ENCODE measurements at regions not wholly inside any gene's neighbourhood (a gene's known extent, or its start where the extent isn't known, plus 50 kb on each side); places are given as distances from the start of the nearest gene placed in this dataset.

DNA sequence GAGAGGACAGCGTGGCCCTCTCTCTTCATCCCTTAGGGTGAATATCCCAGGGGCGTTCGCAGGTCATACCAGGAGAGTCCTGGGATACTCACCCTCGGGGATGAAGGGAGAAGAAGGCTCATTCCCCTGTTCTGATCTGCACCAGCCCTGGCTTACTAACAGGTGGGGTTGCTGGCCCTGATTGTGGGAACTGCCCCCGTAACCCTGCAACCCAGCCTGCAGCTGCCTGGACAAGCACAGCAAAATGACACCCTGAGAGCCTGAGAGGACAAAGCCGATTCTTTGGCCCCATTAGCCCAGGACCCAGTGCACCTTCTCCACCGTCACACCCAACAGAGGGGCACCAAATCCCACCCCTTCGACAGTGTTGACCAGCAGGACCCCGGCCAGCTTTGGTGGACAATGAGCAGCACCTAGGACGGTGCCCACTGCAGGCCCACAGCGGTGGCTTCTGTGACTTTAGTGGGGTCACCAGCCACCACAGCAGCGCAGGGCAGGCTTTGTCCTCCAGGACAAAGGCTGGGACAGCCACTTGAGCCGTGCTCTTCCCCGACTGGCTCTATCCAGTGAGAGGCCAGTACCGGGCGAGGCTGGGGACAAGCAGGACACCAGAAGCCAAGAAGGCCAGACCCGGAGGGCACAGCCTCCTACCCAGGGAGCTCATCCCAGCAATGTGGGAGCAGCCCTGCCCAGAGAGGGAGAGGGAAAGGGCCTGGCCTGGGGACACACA lies 98.5 kb upstream of the RTL6 start:
- TF ChIP-seq, protein P1, sequence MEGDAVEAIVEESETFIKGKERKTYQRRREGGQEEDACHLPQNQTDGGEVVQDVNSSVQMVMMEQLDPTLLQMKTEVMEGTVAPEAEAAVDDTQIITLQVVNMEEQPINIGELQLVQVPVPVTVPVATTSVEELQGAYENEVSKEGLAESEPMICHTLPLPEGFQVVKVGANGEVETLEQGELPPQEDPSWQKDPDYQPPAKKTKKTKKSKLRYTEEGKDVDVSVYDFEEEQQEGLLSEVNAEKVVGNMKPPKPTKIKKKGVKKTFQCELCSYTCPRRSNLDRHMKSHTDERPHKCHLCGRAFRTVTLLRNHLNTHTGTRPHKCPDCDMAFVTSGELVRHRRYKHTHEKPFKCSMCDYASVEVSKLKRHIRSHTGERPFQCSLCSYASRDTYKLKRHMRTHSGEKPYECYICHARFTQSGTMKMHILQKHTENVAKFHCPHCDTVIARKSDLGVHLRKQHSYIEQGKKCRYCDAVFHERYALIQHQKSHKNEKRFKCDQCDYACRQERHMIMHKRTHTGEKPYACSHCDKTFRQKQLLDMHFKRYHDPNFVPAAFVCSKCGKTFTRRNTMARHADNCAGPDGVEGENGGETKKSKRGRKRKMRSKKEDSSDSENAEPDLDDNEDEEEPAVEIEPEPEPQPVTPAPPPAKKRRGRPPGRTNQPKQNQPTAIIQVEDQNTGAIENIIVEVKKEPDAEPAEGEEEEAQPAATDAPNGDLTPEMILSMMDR (conservative IDR thresholded peaks at IDR 0.05; ENCODE audit: low read length), result no peak
- no peak for TF ChIP-seq EZH2phosphoT487 (IDR thresholded peaks at IDR 0.05; ENCODE audit: borderline replicate concordance)

Data from Loucy (cell line).